Body of pancreas (tissue), 4 donors: ENCODE measurements at regions not wholly inside any gene's neighbourhood (a gene's known extent, or its start where the extent isn't known, plus 50 kb on each side); places are given as distances from the start of the nearest gene placed in this dataset.

ENCODE experiments used
- CTCF ChIP-seq, 7 experiments: fragments of 450-650 bp in 4 of 7; fragments of 200-600 bp in 3 of 7; sonication (generic) in 3 of 7; IDR thresholded peaks; one replicate each; pipeline ENCODE4 v1.5.1; 2016 to 2019; ENCODE audit warnings: antibody characterized with exemption in 7 of 7
- POLR2A ChIP-seq, 3 donors: fragments of 450-650 bp; IDR thresholded peaks; one replicate each; pipeline ENCODE4 v1.6.1; 2016; ENCODE audit warnings: antibody characterized with exemption in 3 of 3, mild to moderate bottlenecking in 2 of 3

GRCh38 chr22:27213766-27214581 is 556.6 kb downstream of the MIAT start:
- TF ChIP-seq CTCF (IDR thresholded peaks at IDR 0.05) = no peak
- TF ChIP-seq POLR2A (IDR thresholded peaks at IDR 0.05) = no peak
